SK-N-SH (cell line): ENCODE measurements at regions not wholly inside any gene's neighbourhood (a gene's known extent, or its start where the extent isn't known, plus 50 kb on each side); places are given as distances from the start of the nearest gene placed in this dataset.

ENCODE experiments used
- CTCF ChIP-seq: fragments of 200-600 bp; sonication (generic); IDR thresholded peaks from 2 replicates; pipeline ENCODE4 v1.6.1; 2017; ENCODE audit warnings: antibody characterized with exemption, mild to moderate bottlenecking, moderate library complexity
- EP300 ChIP-seq, 2 experiments: IDR thresholded peaks; 2 replicates each; pipeline versions ENCODE4 v1.4.0 to v1.6.1; 2012; ENCODE audit warnings: borderline replicate concordance in 1 of 2, low read depth in 1 of 2, low read length in 1 of 2
- JUND ChIP-seq: IDR thresholded peaks from 2 replicates; pipeline ENCODE4 v1.4.0; 2012
- MAX ChIP-seq: IDR thresholded peaks from 2 replicates; pipeline ENCODE4 v1.4.0; 2012; ENCODE audit warnings: low read depth
- MEF2A ChIP-seq: IDR thresholded peaks from 2 replicates; pipeline ENCODE4 v1.4.0; 2012; ENCODE audit warnings: low read depth, borderline replicate concordance
- MXI1 ChIP-seq: IDR thresholded peaks from 2 replicates; pipeline ENCODE4 v1.6.1; 2012; ENCODE audit warnings: mild to moderate bottlenecking, low read depth, low read length, improper control_type of control experiment
- PBX3 ChIP-seq: IDR thresholded peaks from 2 replicates; pipeline ENCODE4; 2012
- POLR2AphosphoS5 ChIP-seq: IDR thresholded peaks from 2 replicates; pipeline ENCODE4 v1.6.1; 2012; ENCODE audit warnings: low read depth, low read length
- RAD21 ChIP-seq: IDR thresholded peaks from 2 replicates; pipeline ENCODE4 v1.6.1; 2012; ENCODE audit warnings: mild to moderate bottlenecking, low read length
- RFX5 ChIP-seq: IDR thresholded peaks from 2 replicates; pipeline ENCODE4 v1.6.1; 2012; ENCODE audit warnings: mild to moderate bottlenecking, improper control_type of control experiment, low read length
- USF1 ChIP-seq: IDR thresholded peaks from 2 replicates; pipeline ENCODE4 v1.4.0; 2012; ENCODE audit warnings: low read depth, borderline replicate concordance

- TF ChIP-seq CTCF (no peak), PBX3 (no peak), MXI1 (no peak), RAD21 (no peak), EP300 (IDR thresholded peaks at IDR 0.05; ENCODE audit: borderline replicate concordance in 1 of 2, low read depth in 1 of 2, low read length in 1 of 2) (no peak), MAX (no peak), MEF2A (no peak), RFX5 (no peak), JUND (no peak), USF1 (no peak), POLR2AphosphoS5 (no peak)
Measured at GRCh38 chr11:133710241-133710640, 135.1 kb downstream of the SPATA19 start.
